ENCODE measurements at regions not wholly inside any gene's neighbourhood (a gene's known extent, or its start where the extent isn't known, plus 50 kb on each side); places are given as distances from the start of the nearest gene placed in this dataset.

DNA sequence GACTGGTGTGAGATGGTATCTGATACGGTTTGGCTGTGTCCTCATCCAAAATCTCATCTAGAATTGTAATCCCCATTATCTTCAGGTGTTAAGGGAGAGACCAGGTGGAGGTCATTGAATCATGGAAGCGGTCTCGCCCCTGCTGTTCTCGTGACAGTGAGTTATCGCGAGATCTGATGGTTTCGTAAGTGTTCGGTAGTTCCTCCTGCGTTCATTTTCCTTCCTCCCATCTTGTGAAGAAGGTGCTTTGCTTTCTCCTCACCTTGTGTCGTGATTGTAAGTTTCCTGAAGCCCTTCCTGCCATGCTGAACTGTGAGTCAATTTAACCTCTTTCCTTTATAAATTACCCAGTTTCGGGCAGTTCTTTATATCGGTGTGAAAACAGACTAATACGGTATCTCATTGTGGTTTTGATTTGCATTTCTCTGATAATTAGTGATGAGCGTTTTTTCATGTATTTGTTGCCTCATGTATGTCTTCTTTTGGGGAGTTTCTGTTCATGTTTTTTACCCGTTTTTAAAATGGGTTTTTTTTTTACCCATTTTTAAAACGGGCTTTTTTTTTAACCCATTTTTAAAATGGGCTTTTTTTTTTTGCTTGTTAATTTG lies 102.8 kb upstream of the SLC10A2 start:
- Histone ChIP-seq H3K79me2 (ENCODE audit: insufficient read depth, low read depth, low read length) (no peaks in the 10 kb centered on the region), H3K4me1 (ENCODE audit: insufficient read depth, low read length, poor library complexity, severe bottlenecking) (no peaks in the 10 kb centered on the region), H3K4me2 (ENCODE audit: low read length) (no peak overlapping the region), H4K20me1 (ENCODE audit: insufficient read depth, low read length) (no peaks in the 10 kb centered on the region), H2AFZ (ENCODE audit: low read length) (no peak overlapping the region), H3K27ac (ENCODE audit: low read depth, low read length, poor library complexity, severe bottlenecking) (no peak overlapping the region), H3K36me3 (ENCODE audit: insufficient read depth, low read length) (no peaks in the 10 kb centered on the region), H3K9me3 (ENCODE audit: low read length) (no peaks in the 10 kb centered on the region), H3K9me2 (ENCODE audit: insufficient read depth, low read length) (no peaks in the 10 kb centered on the region), H3K4me3 (ENCODE audit: low read depth, low read length, poor library complexity, severe bottlenecking) (no peak overlapping the region)
- TF ChIP-seq, protein P1, sequence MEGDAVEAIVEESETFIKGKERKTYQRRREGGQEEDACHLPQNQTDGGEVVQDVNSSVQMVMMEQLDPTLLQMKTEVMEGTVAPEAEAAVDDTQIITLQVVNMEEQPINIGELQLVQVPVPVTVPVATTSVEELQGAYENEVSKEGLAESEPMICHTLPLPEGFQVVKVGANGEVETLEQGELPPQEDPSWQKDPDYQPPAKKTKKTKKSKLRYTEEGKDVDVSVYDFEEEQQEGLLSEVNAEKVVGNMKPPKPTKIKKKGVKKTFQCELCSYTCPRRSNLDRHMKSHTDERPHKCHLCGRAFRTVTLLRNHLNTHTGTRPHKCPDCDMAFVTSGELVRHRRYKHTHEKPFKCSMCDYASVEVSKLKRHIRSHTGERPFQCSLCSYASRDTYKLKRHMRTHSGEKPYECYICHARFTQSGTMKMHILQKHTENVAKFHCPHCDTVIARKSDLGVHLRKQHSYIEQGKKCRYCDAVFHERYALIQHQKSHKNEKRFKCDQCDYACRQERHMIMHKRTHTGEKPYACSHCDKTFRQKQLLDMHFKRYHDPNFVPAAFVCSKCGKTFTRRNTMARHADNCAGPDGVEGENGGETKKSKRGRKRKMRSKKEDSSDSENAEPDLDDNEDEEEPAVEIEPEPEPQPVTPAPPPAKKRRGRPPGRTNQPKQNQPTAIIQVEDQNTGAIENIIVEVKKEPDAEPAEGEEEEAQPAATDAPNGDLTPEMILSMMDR (conservative IDR thresholded peaks at IDR 0.05; ENCODE audit: low read length): no peak
- TF ChIP-seq EZH2phosphoT487 (IDR thresholded peaks at IDR 0.05; ENCODE audit: borderline replicate concordance, low read depth, low read length): no peak
- CTCF ChIA-PET (ENCODE audit: unreplicated experiment): no interaction called here
- POLR2A ChIA-PET: no interaction called here
- BruUV-seq (replicated peaks): no TSS peak
- DNase-seq (ENCODE audit: low spot score): no peak
- intact Hi-C loops (cut with micrococcal nuclease; ENCODE audit: unreplicated experiment): no loop called here

DNA sequence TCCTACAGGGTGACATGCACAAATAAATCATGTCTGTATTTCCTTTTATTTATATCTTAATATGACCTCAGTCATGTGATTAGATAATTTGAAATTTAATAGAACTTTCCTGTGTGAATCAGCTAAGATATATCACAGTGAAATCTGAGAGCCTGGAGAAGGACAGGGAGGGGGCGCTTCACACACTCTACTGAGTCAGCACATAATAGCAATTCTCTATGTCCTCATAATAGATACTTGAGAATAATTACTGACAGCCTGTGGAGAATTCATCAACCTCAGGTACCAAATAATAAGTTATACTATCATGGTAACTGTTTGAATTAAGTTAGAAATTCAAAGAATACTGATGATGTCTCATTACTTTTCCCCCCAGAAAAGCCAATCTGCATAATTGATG lies 98.0 kb upstream of the SLC10A2 start:
- no peak for DNase-seq (ENCODE audit: low spot score)
- ChIA-PET CTCF (ENCODE audit: unreplicated experiment) (no interaction called here), POLR2A (interaction anchor here (0.5 to 0.6 kb wide), 2 partner anchors 240 to 264 kb away, joined by 3 read pairs; no protein-coding TSS in a partner anchor)
- H3K9me3 ChIP-seq (ENCODE audit: low read length): no peaks in the 10 kb centered on the region
- no peak overlapping the region for H3K4me2 ChIP-seq (ENCODE audit: low read length)
- H3K4me3 ChIP-seq (ENCODE audit: low read depth, low read length, poor library complexity, severe bottlenecking): no peak overlapping the region
- no peak overlapping the region for H2AFZ ChIP-seq (ENCODE audit: low read length)
- no peaks in the 10 kb centered on the region for H3K4me1 ChIP-seq (ENCODE audit: insufficient read depth, low read length, poor library complexity, severe bottlenecking)
- intact Hi-C loops (cut with micrococcal nuclease; ENCODE audit: unreplicated experiment): no loop called here
- no TSS peak for BruUV-seq (replicated peaks)
- TF ChIP-seq, protein P1 (conservative IDR thresholded peaks at IDR 0.05; ENCODE audit: low read length): no peak
- TF ChIP-seq EZH2phosphoT487 (IDR thresholded peaks at IDR 0.05; ENCODE audit: borderline replicate concordance, low read depth, low read length): no peak
- no peaks in the 10 kb centered on the region for H3K9me2 ChIP-seq (ENCODE audit: insufficient read depth, low read length)
- no peaks in the 10 kb centered on the region for H3K36me3 ChIP-seq (ENCODE audit: insufficient read depth, low read length)
- H4K20me1 ChIP-seq (ENCODE audit: insufficient read depth, low read length): no peaks in the 10 kb centered on the region
- no peaks in the 10 kb centered on the region for H3K79me2 ChIP-seq (ENCODE audit: insufficient read depth, low read depth, low read length)
- H3K27ac ChIP-seq (ENCODE audit: low read depth, low read length, poor library complexity, severe bottlenecking): no peak overlapping the region

DNA sequence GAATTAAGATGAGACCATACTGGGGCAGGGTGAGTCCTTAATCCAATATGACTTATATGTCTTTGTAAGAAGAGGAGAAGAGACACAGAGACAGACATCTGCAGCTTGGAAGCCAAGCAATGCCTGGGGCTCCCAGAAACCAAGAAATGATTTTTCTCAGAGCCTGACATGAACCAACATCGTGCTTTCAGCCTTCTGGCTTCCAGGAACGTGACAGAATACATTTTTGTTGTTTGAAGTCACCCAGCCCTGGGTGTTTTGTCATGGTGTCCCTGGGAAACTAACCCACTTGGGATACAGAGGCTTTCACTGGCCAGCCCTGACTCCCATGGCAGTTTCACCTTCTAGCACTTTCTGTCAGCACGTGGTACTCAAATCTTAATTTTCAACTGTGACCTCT lies 95.3 kb upstream of the SLC10A2 start:
- H2AFZ ChIP-seq (ENCODE audit: low read length): no peak overlapping the region
- H3K9me2 ChIP-seq (ENCODE audit: insufficient read depth, low read length): no peaks in the 10 kb centered on the region
- no peaks in the 10 kb centered on the region for H3K79me2 ChIP-seq (ENCODE audit: insufficient read depth, low read depth, low read length)
- intact Hi-C loops (cut with micrococcal nuclease; ENCODE audit: unreplicated experiment): no loop called here
- no peaks in the 10 kb centered on the region for H4K20me1 ChIP-seq (ENCODE audit: insufficient read depth, low read length)
- H3K4me1 ChIP-seq (ENCODE audit: insufficient read depth, low read length, poor library complexity, severe bottlenecking): no peaks in the 10 kb centered on the region
- CTCF ChIA-PET (ENCODE audit: unreplicated experiment): no interaction called here
- H3K36me3 ChIP-seq (ENCODE audit: insufficient read depth, low read length): no peaks in the 10 kb centered on the region
- no TSS peak for BruUV-seq (replicated peaks)
- POLR2A ChIA-PET: interaction anchor here (0.7 kb wide), 1 partner anchor 34 kb away, joined by 3 read pairs; no protein-coding TSS in a partner anchor
- TF ChIP-seq, protein P1 (conservative IDR thresholded peaks at IDR 0.05; ENCODE audit: low read length): no peak
- no peak for TF ChIP-seq EZH2phosphoT487 (IDR thresholded peaks at IDR 0.05; ENCODE audit: borderline replicate concordance, low read depth, low read length)
- H3K9me3 ChIP-seq (ENCODE audit: low read length): no peaks in the 10 kb centered on the region
- H3K4me3 ChIP-seq (ENCODE audit: low read depth, low read length, poor library complexity, severe bottlenecking): no peak overlapping the region
- no peak overlapping the region for H3K27ac ChIP-seq (ENCODE audit: low read depth, low read length, poor library complexity, severe bottlenecking)
- DNase-seq (ENCODE audit: low spot score): no peak
- no peak overlapping the region for H3K4me2 ChIP-seq (ENCODE audit: low read length)

Measured in OCI-LY7 (cell line).